B cell (primary cell): ENCODE measurements at regions not wholly inside any gene's neighbourhood (a gene's known extent, or its start where the extent isn't known, plus 50 kb on each side); places are given as distances from the start of the nearest gene placed in this dataset.

Source experiments
- CTCF ChIP-seq: fragments of 200-600 bp; IDR thresholded peaks from one replicate; pipeline ENCODE4 v1.8.0; 2022; ENCODE audit warnings: antibody characterized with exemption, mild to moderate bottlenecking
- EZH2 ChIP-seq: IDR thresholded peaks from 2 replicates; pipeline ENCODE4 v1.6.1; 2012; ENCODE audit warnings: borderline replicate concordance, low read depth, mild to moderate bottlenecking, moderate library complexity, low read length; ENCODE audit not compliant: insufficient read depth, poor library complexity, severe bottlenecking

- TF ChIP-seq EZH2 (no peak), CTCF (no peak)
These were observed 197.9 kb downstream of the IRX2 start for GRCh38 chr5:2553611-2554010.
